GM21367 (cell line): ENCODE measurements at regions not wholly inside any gene's neighbourhood (a gene's known extent, or its start where the extent isn't known, plus 50 kb on each side); places are given as distances from the start of the nearest gene placed in this dataset.

Experiments used
- ATAC-seq: cut with Tn5 transposase; IDR thresholded peaks from one replicate; pipeline ENCODE4 v1.9.1; 2021; ENCODE audit not compliant: unreplicated experiment

DNA sequence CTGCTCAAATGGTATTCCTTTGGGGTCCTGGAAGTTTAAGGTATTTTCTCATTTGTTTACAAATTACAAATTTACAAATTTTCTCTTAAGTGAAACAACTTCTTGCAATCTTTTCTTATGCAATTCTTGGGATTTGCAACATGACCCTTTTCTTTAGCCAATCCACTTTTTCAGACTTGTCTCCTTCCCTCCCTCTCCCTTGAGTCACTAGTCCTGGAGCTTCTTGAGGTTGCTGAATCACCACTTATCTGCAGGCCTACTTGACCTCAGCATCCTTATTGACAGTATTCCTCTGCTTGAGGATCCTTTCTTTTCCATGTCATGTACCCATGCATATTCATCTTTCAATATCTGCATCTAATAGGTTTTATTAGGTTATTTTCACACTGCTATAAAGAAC lies 302.8 kb upstream of the ADAMTS5 start:
- ATAC-seq: no peak

DNA sequence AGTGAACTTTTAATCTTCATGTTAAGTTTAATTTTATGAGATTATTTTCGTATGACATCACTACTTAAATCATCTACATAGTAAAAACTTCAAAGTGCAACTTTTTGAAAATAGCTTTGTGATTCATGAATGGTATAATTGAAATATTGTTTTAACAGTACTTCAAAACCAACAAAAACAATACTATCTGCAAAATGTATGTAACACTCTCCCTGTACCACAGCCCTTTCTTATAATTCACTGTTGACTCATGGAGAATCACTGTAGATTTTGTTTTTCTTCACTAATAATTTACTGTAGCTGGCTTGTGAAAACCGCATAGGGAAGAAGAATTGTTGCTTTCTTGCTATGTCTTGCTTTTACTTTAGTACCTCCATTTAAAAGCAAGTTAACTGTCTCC lies 301.4 kb upstream of the ADAMTS5 start:
- no peak for ATAC-seq

DNA sequence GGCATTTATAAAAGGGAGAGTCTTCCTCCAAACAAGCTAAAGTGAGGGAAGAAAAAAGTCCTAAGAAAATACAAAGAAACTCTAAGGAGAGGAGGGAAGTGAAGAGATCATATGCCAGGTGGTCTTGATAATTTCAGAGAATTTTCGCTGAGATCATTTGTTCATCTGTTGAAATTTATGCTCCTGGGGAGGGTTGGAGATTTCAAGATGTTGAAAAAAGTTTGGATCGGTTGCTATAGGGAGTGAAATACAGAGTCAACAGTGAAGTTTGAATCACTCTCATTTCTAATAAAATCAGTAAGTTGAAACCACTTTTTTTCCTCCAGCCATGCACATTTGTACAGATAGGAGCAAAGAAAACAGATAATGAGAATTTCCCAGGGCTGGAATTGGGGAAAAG lies 299.1 kb upstream of the ADAMTS5 start:
- ATAC-seq: no peak

DNA sequence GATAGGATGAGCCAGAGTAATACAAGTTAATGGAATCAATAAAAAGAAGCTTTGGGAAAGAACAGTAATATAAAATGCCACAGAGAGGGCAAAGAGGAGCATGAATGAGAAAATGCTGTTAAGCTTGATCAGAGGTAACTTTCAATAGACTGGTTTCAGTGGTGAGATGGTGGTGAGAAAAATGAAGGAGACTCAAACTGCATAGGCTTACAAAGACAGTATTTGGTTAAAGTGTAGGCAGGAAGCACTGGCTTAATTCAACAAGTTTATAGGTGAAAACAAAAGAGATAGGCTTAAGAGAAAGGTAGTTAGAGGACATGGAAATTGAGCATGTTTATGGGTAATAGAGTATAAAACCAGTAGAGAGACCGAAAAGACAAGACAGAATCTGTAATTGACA lies 298.6 kb upstream of the ADAMTS5 start:
- no peak for ATAC-seq

DNA sequence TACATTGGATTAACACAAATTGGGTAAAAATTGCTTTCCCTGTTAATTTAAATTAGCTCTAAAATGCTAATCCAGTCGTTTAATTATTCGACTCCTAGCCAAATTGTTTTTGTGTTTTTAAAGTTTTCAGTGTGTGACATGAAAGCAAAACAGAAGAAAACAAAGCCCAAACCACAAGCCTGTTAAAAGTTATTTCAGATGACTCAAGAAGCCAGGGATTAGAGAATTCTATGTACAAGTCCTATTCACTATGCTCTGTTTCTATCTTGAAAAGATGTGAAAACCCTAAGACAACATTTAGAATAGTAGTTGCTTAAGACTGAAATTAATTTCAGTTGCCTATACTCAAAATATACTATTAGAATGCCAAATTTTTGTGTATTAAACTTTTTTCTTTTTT lies 294.8 kb upstream of the ADAMTS5 start:
- no peak for ATAC-seq

DNA sequence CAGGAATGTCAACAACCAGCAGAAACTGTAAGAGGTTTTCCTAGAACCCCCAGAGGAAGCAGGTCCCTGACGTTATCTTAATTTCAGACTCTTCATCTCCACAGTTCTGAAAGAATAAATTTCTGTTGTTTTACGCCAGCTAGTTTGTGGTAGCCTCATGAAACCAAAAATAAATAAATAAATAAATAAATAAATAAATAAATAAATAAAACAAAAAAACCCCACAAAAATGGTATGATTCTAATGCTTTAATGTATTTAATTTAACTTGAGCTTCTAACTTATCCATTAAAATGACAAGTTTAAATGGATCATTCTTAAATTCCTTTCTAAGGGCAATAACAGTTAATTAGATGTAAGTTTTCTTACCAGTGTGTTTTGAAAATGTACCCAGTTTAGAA lies 293.8 kb upstream of the ADAMTS5 start:
- no peak for ATAC-seq

DNA sequence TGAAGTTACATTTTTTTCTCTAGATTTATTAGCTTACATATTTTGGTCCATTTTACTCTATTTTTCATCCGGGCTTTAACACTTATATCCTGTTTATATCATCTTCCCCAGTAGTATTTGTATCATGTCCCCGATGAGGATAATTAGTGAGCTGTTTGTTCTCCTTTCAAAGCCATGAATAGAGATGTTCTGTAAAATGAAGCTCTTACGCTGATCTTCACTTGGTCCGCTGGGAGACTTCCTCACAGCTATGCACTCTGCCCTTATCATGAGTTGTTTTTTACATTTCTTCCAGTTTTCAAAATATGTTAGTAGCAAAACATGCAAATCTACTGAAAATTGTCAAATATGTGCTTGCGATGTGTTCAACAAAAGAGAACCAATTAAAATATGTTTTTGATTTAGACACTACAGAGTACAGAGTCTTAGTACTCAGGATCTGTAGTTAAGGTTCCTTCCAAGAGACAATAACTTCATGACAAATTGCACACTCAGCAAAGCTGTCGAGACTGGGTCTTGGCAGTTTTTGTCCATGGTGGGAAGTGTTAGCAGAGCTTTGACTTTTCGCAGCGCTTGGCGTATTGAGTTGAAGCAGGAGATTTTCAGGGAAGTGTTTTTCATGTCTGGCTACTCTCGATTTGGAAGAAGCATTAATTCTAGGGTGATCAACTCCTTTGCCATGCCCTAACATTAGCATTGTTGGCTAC lies 292.0 kb upstream of the ADAMTS5 start:
- no peak for ATAC-seq

DNA sequence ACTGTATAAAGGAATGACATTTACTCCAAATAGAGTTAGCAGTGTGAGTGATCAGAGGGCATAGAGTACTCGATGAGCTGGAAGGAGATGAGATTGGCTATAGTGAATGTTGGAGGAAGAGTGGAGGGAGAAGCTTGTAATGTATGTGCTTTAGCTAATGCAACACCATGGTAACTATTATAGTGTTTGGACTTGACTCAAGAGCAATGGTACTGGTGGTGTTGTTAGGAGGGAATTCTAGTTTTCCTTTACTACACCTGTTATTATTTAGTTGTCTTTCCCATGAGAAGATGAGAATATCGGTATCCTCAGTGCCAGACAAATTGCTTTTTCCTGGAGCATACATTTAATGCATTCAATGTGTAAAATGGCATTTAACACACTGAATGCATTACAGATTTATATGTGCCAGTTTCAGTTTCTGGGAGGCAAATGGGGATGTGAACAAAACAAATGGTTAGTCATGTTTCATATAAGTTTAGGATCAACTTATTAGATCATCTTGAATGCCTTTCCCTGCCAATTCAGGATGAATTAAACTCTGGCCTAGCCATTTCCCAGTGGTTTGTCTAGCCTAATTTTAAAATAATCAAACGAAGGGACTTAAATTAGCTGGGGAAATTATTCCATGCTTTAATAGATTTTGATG lies 291.1 kb upstream of the ADAMTS5 start:
- no peak for ATAC-seq

DNA sequence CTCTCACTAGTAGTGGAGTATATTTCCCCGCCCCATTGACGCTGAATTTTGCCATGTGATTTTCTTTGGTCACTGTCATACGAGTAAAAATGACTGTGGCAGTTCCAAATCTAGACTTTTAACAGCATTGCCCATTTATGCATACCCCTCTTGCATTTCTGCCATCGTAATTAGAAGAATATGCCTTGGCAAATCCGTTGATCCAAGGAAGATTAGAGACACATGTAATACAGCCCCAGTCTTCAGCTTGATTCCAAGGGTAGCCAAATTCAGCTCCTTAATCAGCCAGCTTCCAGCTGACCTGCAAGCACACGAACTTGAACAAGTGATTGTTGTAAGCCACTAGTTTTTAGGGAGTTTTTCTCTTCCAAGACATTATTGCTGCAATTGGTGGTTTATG lies 290.3 kb upstream of the ADAMTS5 start:
- ATAC-seq: no peak

DNA sequence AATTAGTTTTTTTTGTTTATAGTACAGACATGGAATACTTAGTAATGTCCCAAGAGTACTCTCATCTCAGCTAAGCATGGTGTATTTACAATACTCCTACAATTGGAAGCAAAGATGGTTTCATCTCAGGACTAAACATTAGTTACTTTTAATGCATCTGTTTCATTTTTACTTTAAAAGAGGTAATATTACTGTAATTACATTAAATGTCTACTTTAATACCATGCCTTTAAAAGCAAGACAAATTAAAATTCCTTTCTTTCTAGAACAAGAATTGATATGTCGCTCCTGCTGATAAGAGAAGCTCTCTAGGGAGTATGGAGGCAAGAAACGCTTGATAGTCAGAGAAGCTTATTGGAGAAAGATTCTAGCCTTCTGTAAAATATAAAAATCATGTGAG lies 284.9 kb upstream of the ADAMTS5 start:
- no peak for ATAC-seq

DNA sequence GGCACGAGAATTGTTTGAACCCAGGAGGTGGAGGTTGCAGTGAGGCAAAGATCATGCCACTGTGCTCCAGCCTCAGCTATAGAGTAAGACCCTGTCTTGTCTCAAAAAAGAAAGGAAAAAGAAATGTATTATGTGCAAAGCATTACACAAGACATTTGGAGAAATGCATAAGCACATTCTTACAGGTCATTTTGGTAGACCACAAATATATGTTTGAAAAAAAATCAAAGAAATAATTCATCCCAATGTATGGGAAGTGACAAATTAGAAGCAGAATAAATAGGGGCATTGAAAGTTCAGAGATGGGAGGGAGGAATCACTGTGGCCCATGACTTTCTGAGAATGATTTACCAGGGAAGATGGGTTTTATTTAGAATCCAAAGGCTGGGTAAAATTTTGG lies 283.5 kb upstream of the ADAMTS5 start:
- no peak for ATAC-seq

DNA sequence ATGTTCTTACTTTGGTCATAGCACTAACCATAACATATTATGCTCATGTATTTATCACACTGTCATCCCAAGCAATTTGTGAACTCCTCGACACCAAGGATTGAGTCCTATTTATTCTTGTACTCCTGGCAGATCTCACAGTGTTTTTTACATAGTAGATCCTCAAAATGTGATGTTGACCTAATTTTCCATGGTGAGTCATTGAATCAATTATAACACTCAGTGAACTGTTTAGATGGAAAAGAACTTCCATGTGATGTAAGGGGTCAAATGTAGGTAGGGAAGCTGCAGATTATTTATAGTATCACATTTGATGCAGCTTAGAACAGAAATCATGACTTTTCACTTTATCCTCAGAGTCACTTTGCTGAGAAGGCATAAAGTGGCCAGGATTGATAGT lies 281.9 kb upstream of the ADAMTS5 start:
- ATAC-seq: no peak

DNA sequence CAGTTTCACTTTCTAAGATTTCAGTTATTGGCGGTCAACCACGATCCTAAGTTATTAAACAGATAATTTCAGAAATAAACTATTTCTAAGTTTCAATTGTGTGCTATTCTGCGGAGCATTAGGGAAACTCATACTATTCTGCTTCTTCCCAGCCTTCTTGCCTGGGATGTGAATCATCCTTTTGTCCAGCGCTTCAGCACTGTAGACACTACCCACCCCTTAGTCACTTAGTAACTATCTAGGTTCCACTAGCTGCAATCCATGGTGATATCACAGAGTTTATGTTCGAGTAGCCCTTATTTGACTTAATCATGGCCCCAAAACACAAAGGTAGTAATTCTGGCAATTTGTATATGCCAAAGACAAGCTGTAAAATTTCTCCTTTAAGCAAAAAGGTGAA lies 279.9 kb upstream of the ADAMTS5 start:
- no peak for ATAC-seq

DNA sequence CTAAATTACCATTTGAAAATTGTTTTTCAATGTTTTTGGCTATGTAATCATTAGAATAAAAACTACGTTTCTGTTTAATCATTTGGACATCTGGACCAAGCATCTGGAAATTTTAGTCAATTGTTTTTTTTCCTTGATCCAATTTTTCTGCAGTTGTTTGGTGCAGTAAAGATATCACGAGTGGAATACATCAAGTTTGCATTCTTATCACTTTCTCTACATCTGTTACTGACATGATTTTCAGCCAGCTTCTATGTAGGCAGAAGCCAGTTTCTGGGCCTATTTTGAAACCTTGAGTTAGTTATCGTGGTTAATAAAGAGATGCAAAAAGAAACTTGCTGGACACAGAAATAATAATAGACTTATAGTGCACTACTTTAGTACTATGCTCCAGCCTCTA lies 277.9 kb upstream of the ADAMTS5 start:
- no peak for ATAC-seq

DNA sequence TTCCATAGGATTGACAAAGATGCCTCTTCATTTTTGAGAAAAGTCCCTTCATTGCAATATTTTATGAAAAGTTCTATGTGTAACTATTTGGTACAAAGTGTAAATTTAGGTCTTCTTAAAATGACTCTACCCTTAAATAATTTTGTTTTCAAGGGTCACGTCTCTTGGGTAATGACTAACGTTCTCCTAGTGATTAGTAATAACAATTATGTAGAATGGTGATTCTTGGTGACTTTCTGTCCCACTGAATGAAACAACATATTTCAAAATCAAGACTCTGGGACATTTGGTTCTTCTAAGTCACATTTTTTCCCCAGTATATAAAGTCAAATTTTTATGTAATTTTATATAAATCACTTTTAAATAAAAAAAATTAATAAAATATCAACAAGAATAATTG lies 277.5 kb upstream of the ADAMTS5 start:
- ATAC-seq: no peak

DNA sequence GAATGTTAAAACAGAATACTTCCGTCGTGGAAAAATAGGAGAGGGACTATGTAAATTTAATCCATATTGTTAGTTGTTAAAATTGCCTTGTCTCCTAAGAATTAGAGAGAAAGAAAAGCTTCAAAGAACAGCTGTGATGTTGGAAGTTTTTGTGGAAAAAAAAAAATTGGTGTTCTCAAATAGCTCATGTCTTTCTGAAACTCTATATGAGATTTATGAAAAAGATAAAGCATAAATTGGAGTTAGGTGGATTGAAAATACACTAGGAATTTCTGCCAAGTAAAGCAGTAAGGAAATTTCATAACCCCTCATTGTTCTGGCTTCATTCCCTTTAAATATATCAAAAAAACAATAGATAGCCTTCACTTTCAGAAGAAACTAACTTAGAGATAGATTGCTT lies 274.0 kb upstream of the ADAMTS5 start:
- no peak for ATAC-seq

DNA sequence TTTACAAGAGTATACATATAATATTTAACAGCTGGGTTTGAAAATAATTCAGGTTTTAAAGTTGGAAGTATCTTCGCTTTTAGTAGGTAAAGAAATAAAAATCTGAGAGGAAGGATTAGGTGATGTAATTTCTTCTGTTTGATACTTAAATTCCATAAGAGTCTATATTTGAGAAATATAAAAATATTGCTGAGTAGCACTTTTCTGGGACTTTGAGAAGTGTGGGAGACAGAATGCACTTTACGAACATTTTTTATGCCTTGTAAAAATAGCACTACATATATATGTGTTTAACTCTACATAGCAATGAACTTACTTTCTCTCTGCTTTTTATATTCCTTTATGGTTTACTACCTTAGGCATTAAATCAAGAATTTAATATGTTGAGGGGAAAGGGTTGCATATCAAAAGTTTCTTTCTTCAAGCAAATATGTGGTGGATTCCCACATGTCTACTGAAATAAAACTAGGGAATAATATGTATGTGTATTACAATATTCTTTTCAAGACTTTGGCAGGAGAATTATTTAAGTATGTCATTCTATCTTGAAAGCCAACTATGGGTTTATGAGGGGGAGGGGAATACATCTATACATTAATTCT lies 266.7 kb upstream of the ADAMTS5 start:
- ATAC-seq: no peak

DNA sequence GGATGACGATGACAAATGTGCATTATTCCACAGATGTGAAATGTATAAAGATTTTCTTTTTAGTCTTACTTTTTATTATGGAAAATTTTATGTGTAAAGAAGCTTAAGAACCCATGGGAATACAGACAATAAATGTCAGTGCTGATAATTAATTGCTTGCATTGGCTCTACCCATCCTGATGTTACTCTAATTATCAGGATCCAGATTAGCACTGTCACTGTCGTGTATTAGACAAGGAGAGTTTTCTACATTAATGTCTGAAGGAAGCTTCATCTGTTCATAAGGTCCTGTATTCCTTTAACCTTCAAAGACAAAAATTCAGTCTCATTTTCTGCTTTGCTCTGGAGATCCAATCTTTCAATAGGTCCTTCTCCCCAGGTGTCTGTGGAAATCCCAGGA lies 259.1 kb upstream of the ADAMTS5 start:
- ATAC-seq: no peak

DNA sequence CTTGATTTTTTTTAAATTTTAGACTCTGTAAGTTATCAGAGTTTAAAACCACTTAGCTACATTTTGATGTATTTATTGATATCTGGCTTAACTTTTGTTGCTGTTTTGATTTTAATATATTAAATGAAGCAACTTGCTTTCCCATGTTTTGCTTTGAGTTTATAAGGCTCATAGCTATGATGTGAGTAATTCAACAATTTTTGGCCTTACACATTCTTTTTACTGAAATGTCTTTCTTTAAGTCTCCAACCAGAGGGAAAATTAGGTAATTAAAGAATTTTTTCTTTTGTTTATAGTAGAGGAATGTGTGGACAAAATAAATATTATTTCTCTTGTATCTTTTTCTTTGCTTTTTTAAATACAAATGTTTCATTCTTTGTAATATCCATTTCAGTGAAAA lies 258.3 kb upstream of the ADAMTS5 start:
- no peak for ATAC-seq

DNA sequence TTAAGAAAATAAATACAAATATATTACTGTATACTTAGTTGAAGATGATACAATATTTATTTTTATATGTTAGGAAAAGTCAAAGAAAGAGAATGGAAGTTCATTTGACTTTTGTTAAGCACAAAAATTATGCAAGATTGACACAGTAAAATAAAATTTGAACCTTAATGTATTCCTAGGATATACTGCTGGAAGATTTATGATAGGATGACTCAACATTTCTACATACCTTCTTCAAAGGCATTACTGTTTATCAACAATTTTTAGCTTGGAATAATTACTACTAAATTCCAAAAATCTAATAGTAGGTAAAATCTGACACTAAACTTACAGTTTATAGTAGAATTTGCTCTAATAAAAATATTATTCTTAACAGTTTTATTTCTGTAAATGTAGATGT lies 257.3 kb upstream of the ADAMTS5 start:
- no peak for ATAC-seq

DNA sequence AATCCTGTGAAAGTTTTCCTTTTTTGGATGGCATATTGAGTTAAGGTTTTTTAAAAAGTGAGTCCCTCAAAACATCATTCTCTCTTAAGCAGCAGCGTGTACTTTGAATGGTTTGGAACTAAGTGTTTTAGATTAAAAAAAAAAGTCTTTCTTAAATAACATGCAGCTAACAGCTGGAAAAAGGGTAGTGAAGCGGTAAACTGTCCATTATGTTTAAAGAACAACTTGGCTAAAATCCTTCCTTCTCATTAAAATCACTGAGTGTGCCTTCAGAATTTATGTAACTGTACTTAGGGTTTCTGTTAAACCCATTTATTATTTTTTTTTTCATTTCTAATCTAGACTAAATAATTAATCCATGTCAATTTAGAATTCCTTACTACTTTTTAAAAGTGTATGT lies 254.2 kb upstream of the ADAMTS5 start:
- ATAC-seq: no peak

DNA sequence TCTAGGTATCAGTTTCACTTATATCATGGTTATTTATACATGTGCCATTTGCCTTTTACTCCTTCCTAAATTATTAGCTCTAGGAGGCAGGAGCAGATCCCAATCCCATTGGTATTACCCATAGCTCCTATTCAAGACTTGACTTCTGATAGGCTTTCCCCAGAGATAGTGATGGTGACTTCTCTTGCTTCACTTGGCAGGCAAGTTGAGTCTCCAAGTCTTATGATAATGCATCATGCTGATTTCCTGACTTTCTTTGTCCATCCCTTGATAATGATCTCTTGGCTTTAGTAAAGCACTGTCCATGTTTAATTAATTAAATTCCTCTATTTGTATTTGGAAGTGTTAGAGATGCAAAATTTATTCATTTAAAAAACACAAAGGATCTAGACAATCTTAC lies 253.5 kb upstream of the ADAMTS5 start:
- ATAC-seq: no peak

DNA sequence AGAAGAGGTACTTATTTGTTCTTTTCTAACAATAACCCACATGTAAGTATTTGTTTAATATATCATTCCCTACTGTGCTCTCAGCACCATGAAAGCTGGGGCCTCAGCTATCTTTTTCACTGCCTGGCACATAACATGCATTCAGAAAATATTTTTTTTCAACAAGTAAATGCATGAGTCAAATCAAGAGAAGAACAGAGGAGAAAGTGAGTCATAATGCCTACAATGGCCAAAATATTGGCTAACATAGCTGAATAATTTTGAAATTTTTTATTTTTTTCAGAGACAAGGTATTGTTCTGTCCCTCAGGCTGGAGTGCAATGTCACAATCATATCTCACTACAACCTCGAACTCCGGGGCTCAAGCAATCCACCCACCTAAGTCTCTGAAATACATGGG lies 252.2 kb upstream of the ADAMTS5 start:
- ATAC-seq: no peak
